ENCODE measurements at regions not wholly inside any gene's neighbourhood (a gene's known extent, or its start where the extent isn't known, plus 50 kb on each side); places are given as distances from the start of the nearest gene placed in this dataset.

DNA sequence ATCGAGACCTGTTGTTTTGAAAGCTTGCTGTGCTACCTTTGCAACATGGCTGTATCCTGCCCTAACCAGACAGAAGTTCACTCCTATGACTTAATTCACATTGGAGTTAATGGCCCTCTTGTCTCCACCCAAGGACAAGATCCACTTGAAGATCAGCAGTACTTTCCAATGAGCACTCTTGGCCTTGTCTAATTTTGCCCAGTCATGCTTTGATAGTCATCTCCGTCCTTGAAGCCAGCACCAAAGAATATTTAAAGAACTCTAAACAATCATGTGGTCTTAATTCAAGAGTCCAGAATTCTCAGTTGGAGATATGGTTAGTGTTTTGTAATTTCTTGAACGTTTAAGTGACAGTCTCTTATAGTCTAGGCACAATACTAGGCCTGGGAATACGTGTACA, 775.6 kb upstream of the EEF2KMT start:
- Histone ChIP-seq H3K27me3 (ENCODE audit: insufficient read depth) (no peaks in the 10 kb centered on the region), H3K4me2 (no peak overlapping the region), H3K27ac (ENCODE audit: low read depth) (no peak overlapping the region), H3K4me1 (ENCODE audit: insufficient read depth) (peaks cover 24% of the 10 kb centered on the region; the same call in 1 of the 2 replicates), H3K36me3 (ENCODE audit: insufficient read depth) (no peaks in the 10 kb centered on the region), H3F3A (replicated peaks; ENCODE audit: low read depth) (no peaks in the 10 kb centered on the region), H3K9me2 (ENCODE audit: insufficient read depth) (no peaks in the 10 kb centered on the region), H4K20me1 (replicated peaks; ENCODE audit: insufficient read depth) (no peaks in the 10 kb centered on the region), H2AFZ (no peak overlapping the region), H3K79me2 (replicated peaks; ENCODE audit: insufficient read depth) (no peaks in the 10 kb centered on the region), H3K4me3 (no peak overlapping the region)
- Mint-ChIP-seq H3K4me1 (peaks cover 30% of the 10 kb centered on the region), H3K36me3 (ENCODE audit: low read depth) (peaks cover 9% of the 10 kb centered on the region; the same call in 2 of the 3 replicates), H3K4me3 (no peak overlapping the region), H3K27ac (no peak overlapping the region), H3K9me3 (peaks cover 7% of the 10 kb centered on the region; the same call in 2 of the 3 replicates), H3K27me3 (ENCODE audit: insufficient read depth, low read depth, poor library complexity) (peaks cover 7% of the 10 kb centered on the region)
- no peak for DNase-seq (ENCODE audit: low spot score)
- ATAC-seq: no peak
- TF ChIP-seq, protein P1, sequence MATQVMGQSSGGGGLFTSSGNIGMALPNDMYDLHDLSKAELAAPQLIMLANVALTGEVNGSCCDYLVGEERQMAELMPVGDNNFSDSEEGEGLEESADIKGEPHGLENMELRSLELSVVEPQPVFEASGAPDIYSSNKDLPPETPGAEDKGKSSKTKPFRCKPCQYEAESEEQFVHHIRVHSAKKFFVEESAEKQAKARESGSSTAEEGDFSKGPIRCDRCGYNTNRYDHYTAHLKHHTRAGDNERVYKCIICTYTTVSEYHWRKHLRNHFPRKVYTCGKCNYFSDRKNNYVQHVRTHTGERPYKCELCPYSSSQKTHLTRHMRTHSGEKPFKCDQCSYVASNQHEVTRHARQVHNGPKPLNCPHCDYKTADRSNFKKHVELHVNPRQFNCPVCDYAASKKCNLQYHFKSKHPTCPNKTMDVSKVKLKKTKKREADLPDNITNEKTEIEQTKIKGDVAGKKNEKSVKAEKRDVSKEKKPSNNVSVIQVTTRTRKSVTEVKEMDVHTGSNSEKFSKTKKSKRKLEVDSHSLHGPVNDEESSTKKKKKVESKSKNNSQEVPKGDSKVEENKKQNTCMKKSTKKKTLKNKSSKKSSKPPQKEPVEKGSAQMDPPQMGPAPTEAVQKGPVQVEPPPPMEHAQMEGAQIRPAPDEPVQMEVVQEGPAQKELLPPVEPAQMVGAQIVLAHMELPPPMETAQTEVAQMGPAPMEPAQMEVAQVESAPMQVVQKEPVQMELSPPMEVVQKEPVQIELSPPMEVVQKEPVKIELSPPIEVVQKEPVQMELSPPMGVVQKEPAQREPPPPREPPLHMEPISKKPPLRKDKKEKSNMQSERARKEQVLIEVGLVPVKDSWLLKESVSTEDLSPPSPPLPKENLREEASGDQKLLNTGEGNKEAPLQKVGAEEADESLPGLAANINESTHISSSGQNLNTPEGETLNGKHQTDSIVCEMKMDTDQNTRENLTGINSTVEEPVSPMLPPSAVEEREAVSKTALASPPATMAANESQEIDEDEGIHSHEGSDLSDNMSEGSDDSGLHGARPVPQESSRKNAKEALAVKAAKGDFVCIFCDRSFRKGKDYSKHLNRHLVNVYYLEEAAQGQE (IDR thresholded peaks at IDR 0.05; ENCODE audit: unreplicated experiment): no peak
- TF ChIP-seq NANOG (IDR thresholded peaks at IDR 0.05; ENCODE audit: borderline replicate concordance) (no peak), ZNF114 (CRISPR knock-in tag; IDR thresholded peaks at IDR 0.05) (no peak)
- TF ChIP-seq, protein P2, sequence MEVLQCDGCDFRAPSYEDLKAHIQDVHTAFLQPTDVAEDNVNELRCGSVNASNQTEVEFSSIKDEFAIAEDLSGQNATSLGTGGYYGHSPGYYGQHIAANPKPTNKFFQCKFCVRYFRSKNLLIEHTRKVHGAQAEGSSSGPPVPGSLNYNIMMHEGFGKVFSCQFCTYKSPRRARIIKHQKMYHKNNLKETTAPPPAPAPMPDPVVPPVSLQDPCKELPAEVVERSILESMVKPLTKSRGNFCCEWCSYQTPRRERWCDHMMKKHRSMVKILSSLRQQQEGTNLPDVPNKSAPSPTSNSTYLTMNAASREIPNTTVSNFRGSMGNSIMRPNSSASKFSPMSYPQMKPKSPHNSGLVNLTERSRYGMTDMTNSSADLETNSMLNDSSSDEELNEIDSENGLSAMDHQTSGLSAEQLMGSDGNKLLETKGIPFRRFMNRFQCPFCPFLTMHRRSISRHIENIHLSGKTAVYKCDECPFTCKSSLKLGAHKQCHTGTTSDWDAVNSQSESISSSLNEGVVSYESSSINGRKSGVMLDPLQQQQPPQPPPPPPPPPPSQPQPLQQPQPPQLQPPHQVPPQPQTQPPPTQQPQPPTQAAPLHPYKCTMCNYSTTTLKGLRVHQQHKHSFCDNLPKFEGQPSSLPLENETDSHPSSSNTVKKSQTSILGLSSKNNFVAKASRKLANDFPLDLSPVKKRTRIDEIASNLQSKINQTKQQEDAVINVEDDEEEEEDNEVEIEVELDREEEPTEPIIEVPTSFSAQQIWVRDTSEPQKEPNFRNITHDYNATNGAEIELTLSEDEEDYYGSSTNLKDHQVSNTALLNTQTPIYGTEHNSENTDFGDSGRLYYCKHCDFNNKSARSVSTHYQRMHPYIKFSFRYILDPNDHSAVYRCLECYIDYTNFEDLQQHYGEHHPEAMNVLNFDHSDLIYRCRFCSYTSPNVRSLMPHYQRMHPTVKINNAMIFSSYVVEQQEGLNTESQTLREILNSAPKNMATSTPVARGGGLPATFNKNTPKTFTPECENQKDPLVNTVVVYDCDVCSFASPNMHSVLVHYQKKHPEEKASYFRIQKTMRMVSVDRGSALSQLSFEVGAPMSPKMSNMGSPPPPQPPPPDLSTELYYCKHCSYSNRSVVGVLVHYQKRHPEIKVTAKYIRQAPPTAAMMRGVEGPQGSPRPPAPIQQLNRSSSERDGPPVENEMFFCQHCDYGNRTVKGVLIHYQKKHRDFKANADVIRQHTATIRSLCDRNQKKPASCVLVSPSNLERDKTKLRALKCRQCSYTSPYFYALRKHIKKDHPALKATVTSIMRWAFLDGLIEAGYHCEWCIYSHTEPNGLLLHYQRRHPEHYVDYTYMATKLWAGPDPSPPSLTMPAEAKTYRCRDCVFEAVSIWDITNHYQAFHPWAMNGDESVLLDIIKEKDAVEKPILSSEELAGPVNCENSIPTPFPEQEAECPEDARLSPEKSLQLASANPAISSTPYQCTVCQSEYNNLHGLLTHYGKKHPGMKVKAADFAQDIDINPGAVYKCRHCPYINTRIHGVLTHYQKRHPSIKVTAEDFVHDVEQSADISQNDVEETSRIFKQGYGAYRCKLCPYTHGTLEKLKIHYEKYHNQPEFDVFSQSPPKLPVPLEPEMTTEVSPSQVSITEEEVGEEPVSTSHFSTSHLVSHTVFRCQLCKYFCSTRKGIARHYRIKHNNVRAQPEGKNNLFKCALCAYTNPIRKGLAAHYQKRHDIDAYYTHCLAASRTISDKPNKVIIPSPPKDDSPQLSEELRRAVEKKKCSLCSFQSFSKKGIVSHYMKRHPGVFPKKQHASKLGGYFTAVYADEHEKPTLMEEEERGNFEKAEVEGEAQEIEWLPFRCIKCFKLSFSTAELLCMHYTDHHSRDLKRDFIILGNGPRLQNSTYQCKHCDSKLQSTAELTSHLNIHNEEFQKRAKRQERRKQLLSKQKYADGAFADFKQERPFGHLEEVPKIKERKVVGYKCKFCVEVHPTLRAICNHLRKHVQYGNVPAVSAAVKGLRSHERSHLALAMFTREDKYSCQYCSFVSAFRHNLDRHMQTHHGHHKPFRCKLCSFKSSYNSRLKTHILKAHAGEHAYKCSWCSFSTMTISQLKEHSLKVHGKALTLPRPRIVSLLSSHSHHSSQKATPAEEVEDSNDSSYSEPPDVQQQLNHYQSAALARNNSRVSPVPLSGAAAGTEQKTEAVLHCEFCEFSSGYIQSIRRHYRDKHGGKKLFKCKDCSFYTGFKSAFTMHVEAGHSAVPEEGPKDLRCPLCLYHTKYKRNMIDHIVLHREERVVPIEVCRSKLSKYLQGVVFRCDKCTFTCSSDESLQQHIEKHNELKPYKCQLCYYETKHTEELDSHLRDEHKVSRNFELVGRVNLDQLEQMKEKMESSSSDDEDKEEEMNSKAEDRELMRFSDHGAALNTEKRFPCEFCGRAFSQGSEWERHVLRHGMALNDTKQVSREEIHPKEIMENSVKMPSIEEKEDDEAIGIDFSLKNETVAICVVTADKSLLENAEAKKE (CRISPR knock-in tag; IDR thresholded peaks at IDR 0.05): no peak
